Liver (tissue), 8 donors: ENCODE measurements at regions not wholly inside any gene's neighbourhood (a gene's known extent, or its start where the extent isn't known, plus 50 kb on each side); places are given as distances from the start of the nearest gene placed in this dataset.

Source experiments
- DNase-seq: peaks from one replicate; pipeline ENCODE4 v3.0.0-alpha.2; 2017; ENCODE audit warnings: low spot score
- H3K27ac ChIP-seq, 2 donors: one replicate each; pipeline ENCODE4 v1.7.0; 2013; ENCODE audit warnings: inconsistent platforms in 2 of 2, low read length in 2 of 2, control low read depth in 1 of 2, low read depth in 1 of 2, mild to moderate bottlenecking in 1 of 2
- H3K27me3 ChIP-seq, 4 donors: one replicate each; pipeline versions ENCODE4 v1.6.1 to v1.7.0; 2013; ENCODE audit warnings: low read length in 3 of 4, inconsistent platforms in 1 of 4, mild to moderate bottlenecking in 1 of 4, moderate library complexity in 1 of 4; ENCODE audit not compliant: control insufficient read depth in 4 of 4, insufficient read depth in 4 of 4
- H3K36me3 ChIP-seq, 4 donors: one replicate each; pipeline versions ENCODE4 v1.6.1 to v1.7.0; 2013; ENCODE audit warnings: low read length in 3 of 4, mild to moderate bottlenecking in 3 of 4, low read depth in 1 of 4, moderate library complexity in 1 of 4; ENCODE audit not compliant: control insufficient read depth in 4 of 4, insufficient read depth in 3 of 4
- H3K4me1 ChIP-seq, 4 donors: one replicate each; pipeline versions ENCODE4 v1.6.1 to v1.7.0; 2013; ENCODE audit warnings: low read length in 3 of 4, mild to moderate bottlenecking in 3 of 4, moderate library complexity in 1 of 4; ENCODE audit not compliant: control insufficient read depth in 4 of 4, insufficient read depth in 4 of 4
- H3K4me3 ChIP-seq, 3 donors: one replicate each; pipeline versions ENCODE4 v1.6.1 to v1.7.0; 2013; ENCODE audit warnings: low read length in 3 of 3, control low read depth in 1 of 3, low read depth in 1 of 3, mild to moderate bottlenecking in 1 of 3
- H3K9ac ChIP-seq, 2 donors: one replicate each; pipeline ENCODE4 v1.7.0; 2013; ENCODE audit warnings: low read length in 2 of 2, mild to moderate bottlenecking in 2 of 2, moderate library complexity in 2 of 2, control low read depth in 1 of 2, low read depth in 1 of 2
- H3K9me3 ChIP-seq, 4 donors: one replicate each; pipeline versions ENCODE4 v1.6.1 to v1.7.0; 2013; ENCODE audit warnings: low read length in 3 of 4; ENCODE audit not compliant: control insufficient read depth in 4 of 4
- CTCF ChIP-seq: fragments of 150-350 bp; IDR thresholded peaks from 2 replicates; pipeline ENCODE4 v1.5.1; 2017; ENCODE audit warnings: improper control_type of control experiment, low read depth, low read length; ENCODE audit not compliant: missing input control
- EGR1 ChIP-seq, 2 donors: IDR thresholded peaks; 2 replicates each; pipeline ENCODE4 v1.6.1; 2016 to 2018; ENCODE audit warnings: antibody characterized with exemption in 2 of 2, low read depth in 2 of 2
- HNF4A ChIP-seq, 2 donors: conservative IDR thresholded peaks; 2 replicates each; pipeline ENCODE4 v1.6.1; 2016; ENCODE audit warnings: antibody characterized with exemption in 2 of 2, mild to moderate bottlenecking in 2 of 2
- JUND ChIP-seq, 2 donors: IDR thresholded peaks; 2 replicates each; pipeline ENCODE4 v1.6.1; 2016; ENCODE audit warnings: antibody characterized with exemption in 2 of 2
- NR2F2 ChIP-seq: IDR thresholded peaks from 2 replicates; pipeline ENCODE4 v1.6.1; 2016; ENCODE audit warnings: antibody characterized with exemption
- RAD21 ChIP-seq, 2 donors: IDR thresholded peaks; 2 replicates each; pipeline ENCODE4 v1.6.1; 2016; ENCODE audit warnings: antibody characterized with exemption in 2 of 2, mild to moderate bottlenecking in 2 of 2
- SP1 ChIP-seq: IDR thresholded peaks from 2 replicates; pipeline ENCODE4 v1.6.1; 2018; ENCODE audit warnings: antibody characterized with exemption, mild to moderate bottlenecking
- TAF1 ChIP-seq: conservative IDR thresholded peaks from 2 replicates; pipeline ENCODE4 v1.6.1; 2016; ENCODE audit warnings: antibody characterized with exemption, mild to moderate bottlenecking
- WGBS: extraction: QIAGEN DNeasy Blood & Tissue Kit; methylation state at CpG from one replicate; pipeline ENCODE4 v1.1.7; 2013; 5-methylcytosine and 5-hydroxymethylcytosine counted together
- TF ChIP-seq, protein P1 (sequence below): IDR thresholded peaks from 2 replicates; pipeline ENCODE4 v1.6.1; 2016; ENCODE audit warnings: antibody characterized with exemption, mild to moderate bottlenecking
- TF ChIP-seq, protein P2 (sequence below): IDR thresholded peaks from 2 replicates; pipeline ENCODE4 v1.6.1; 2016; ENCODE audit warnings: antibody characterized with exemption
- donor health status: healthy.
- donor health status: healthy.
- donor health status: healthy.
- donor health status: healthy.
- donor health status: healthy.

DNA sequence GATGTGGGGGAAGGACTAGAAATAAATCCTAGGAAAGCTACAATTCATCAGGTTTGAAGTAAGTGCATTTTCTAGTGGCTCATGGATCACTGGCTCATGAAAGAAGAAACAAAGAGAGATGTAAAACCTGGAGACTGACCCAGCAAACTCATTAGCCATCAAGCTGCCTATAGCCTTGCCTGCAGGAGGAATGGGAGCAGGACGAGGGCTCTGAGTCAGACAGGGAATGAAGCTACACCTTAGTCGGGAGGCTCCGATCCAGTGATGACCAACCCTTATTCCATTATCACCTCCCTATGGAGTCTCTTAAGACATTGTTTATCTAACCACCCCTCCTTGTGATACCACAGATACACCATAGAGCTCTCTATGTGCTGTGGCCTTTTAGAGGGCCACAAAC lies 112.5 kb upstream of the WDR11 start (continued):
- TF ChIP-seq, protein P1, sequence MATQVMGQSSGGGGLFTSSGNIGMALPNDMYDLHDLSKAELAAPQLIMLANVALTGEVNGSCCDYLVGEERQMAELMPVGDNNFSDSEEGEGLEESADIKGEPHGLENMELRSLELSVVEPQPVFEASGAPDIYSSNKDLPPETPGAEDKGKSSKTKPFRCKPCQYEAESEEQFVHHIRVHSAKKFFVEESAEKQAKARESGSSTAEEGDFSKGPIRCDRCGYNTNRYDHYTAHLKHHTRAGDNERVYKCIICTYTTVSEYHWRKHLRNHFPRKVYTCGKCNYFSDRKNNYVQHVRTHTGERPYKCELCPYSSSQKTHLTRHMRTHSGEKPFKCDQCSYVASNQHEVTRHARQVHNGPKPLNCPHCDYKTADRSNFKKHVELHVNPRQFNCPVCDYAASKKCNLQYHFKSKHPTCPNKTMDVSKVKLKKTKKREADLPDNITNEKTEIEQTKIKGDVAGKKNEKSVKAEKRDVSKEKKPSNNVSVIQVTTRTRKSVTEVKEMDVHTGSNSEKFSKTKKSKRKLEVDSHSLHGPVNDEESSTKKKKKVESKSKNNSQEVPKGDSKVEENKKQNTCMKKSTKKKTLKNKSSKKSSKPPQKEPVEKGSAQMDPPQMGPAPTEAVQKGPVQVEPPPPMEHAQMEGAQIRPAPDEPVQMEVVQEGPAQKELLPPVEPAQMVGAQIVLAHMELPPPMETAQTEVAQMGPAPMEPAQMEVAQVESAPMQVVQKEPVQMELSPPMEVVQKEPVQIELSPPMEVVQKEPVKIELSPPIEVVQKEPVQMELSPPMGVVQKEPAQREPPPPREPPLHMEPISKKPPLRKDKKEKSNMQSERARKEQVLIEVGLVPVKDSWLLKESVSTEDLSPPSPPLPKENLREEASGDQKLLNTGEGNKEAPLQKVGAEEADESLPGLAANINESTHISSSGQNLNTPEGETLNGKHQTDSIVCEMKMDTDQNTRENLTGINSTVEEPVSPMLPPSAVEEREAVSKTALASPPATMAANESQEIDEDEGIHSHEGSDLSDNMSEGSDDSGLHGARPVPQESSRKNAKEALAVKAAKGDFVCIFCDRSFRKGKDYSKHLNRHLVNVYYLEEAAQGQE: no peak
- no peak for TF ChIP-seq NR2F2

GRCh38 chr10:120741396-120741795 lies 109.8 kb upstream of the WDR11 start:
- Histone ChIP-seq H3K9ac (no peak overlapping the region), H3K27ac (no peak overlapping the region), H3K36me3 (no peaks in the 10 kb centered on the region), H3K4me3 (no peak overlapping the region), H3K4me1 (no peaks in the 10 kb centered on the region), H3K9me3 (no peaks in the 10 kb centered on the region), H3K27me3 (peaks cover 0 to 4% (median 3%) of the 10 kb centered on the region in 4 donors)
- 22% methylated on average over 5 of the region's 5 CpGs for WGBS
- TF ChIP-seq TAF1 (no peak), HNF4A (conservative IDR thresholded peaks at IDR 0.05) (no peak), CTCF (no peak), EGR1 (IDR thresholded peaks at IDR 0.05; ENCODE audit: low read depth in 2 of 2) (no peak), JUND (IDR thresholded peaks at IDR 0.05) (no peak)
- no peak for DNase-seq

DNA sequence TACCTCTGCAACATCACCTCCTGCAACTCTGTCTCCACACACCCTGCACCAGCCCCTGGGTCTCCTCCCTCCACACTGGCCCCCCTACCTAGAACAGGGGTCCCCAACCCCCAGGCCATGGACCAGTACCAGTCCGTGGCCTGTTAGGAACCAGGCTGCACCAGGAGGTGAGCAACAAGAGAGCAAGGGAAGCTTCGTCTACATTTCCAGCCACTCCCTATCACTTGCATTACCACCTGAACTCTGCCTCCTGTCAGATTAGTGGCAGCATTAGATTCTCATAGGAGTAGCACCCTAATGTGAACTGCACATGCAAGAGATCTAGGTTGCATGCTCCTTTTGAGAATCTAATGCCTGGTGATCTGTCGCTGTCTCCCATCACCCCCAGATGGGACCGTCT lies 108.8 kb upstream of the WDR11 start:
- no peaks in the 10 kb centered on the region for H3K9me3 ChIP-seq
- H3K4me3 ChIP-seq: no peak overlapping the region
- no peak overlapping the region for H3K27ac ChIP-seq
- TF ChIP-seq, protein P2, sequence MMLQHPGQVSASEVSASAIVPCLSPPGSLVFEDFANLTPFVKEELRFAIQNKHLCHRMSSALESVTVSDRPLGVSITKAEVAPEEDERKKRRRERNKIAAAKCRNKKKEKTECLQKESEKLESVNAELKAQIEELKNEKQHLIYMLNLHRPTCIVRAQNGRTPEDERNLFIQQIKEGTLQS: no peak
- TF ChIP-seq, protein P1: no peak
- no peak for TF ChIP-seq RAD21 (IDR thresholded peaks at IDR 0.05)
- no peak for TF ChIP-seq SP1
- TF ChIP-seq CTCF: no peak
- H3K4me1 ChIP-seq: no peaks in the 10 kb centered on the region
- no peak for DNase-seq
- H3K9ac ChIP-seq: no peak overlapping the region
- peaks cover 0 to 4% (median 3%) of the 10 kb centered on the region in 4 donors for H3K27me3 ChIP-seq
- WGBS: 89% methylated on average over 4 of the region's 4 CpGs
- no peaks in the 10 kb centered on the region for H3K36me3 ChIP-seq
